Stimulated activated CD4-positive, alpha-beta T cell treated with anti-CD3 and anti-CD28 coated beads, Interleukin-4, amount 100 ng/mL, for 48 hours (primary cell): ENCODE measurements at regions not wholly inside any gene's neighbourhood (a gene's known extent, or its start where the extent isn't known, plus 50 kb on each side); places are given as distances from the start of the nearest gene placed in this dataset.

Source experiments
- DNase-seq, 2 donors: peaks; one replicate each; pipeline ENCODE4 v3.0.0-alpha.2; 2020; ENCODE audit warnings: low read depth in 2 of 2

DNA sequence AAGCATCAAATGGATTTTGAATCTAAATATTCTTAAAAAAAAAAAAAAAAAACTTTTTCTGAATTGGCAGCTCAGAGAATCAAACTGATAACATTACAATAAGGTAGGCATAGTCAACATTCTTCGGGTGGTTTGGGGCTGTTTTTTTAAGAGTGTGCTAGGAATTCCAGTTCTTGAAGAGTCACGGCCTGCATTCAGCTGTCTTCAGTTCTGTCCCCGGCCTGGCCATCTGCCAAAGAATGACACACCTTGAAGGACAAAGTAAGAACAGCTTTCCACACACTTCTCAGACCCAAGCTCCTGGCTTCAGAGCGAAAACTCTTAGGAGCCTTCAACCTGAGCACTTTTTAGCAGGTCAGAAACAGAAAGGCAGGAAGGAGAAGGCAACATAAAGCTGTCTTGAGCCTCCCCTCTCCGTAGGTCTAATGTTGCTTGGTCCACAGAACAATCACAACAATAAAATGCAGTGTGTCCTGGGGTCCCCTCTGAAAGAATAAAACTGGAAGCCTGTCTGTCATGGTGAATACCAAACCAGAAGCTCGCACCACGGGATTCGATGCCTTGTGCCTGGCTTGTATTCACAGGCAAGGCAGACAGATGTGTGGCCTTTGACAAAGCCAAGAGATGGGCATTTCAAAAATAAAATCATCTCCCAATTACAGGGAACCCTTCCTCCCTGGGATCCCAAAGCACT lies 524.4 kb upstream of the ZFHX3 start:
- DNase-seq, result no peak

DNA sequence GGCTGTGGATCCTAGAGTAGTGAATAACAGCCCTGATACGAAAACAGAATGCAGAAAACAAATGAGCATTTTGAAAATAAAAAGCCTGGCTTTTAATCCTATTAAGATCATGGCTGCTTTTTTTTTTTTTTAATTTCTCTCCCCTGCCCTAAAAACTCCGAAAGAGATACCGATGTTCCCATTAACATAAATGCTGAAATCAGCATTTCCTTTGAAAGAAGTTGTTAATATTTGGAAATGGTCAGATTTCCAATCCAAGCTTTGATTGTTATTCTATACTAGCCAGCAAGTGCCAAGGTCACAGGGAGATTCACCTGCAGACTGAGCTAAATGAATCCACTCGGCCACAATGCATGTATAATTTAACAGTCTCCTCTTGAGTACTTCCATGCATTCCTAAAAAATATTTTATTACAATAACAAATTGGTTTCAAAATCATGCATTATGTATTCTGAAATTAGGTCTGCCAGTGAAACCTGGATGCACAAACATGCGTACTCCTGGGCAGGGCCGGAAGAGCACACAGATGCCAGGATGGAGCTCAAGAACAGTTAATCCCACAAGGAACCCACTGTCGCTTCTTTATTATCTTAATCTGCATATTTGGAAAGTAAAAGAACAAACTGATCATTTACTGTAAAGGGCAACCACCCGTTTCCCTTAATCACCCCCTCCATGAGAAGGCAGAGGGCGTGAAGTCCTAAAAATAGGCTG lies 521.5 kb upstream of the ZFHX3 start:
- no peak for DNase-seq

DNA sequence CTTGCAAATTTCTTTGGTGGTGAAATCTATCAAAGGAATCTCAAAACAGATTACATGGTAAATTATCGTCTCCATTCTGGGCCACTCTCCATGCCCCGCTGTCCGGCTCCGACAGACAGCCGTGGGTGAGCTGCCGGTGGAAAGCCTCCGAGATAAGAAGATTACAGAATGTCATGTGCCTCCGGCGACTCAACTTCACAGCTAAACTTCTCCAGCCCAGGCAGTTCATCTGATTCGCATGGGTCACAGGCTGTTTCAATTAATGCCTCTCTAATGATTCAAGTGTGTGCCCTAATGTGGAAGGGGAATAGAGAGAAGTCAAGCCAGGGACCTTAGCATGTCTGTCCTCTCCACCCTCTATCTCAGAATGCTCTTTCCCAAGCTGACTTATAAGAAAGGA lies 520.8 kb upstream of the ZFHX3 start:
- DNase-seq, result no peak

DNA sequence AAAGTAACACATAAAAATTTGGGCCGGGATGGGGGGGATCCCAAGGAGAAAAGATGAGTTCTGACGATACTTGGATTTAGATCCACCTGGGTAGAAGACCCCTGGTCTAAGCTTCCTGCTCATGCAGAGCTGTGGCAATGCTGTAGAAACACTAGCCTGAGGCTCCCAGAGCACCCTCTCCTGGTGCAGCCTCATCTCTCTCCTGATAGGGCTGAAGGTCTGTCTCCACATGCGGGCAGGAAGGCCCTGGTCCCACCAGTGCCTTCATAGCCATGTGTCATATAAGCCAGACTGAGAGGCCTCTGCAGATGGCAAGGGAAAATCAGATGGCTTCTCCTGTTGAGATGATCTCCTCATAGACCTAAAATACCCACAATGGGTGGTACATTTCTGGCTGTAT lies 518.0 kb upstream of the ZFHX3 start:
- no peak for DNase-seq

DNA sequence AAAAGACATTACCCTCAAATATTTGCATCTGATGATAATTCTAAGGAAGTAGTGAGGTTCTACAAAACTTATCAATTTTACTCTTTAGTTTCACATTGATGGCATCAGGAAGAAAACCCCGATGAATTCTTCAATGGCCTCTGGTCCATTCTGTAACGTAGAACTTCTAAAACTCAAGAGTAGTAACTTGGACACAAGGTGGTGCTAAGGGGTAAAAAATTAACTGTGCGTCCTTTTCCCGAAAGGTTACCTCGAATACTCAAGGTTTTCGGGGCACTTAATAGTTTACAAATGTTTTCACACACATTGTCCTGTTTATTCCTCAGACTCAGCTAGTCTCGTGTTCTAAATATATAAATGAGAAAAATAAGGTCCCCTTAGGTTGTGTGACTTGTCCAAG lies 517.3 kb upstream of the ZFHX3 start:
- no peak for DNase-seq

DNA sequence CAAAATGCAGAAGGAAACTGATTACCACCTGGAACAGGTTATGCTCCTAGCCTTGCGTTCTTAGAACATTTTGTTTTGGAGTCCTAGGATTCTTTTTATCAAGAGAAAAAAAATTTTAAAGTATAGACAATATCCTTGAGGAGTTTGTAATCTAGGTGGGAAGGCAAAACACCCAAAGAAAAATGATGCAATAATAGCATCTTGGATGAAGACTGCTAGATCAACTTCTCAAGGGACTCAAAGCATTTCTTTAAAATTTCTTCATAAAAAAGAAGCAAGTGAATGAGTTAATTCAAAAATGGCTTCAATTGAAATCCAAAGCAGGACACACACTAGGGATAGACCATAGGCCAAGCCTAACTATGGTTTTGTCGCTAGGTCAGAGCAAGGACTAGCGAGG lies 515.8 kb upstream of the ZFHX3 start:
- no peak for DNase-seq

DNA sequence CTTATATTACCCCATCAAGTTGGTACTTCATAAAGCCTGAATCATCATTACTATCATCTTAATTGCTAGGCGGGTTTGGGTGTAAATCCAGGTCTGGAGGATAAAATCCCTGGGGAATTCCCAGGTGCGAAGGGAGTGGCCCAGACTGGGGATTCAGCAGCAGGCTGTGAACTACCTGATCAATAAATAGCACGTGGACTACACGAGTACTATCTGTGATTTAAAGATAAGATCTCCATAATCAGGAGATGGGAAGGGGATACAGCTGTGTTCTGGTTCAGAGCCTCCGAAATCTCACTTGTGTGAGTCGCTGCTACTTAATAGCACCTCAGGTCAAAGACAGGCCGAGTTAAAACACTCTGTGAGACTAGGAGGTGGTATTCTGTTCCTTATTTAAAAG lies 512.6 kb upstream of the ZFHX3 start:
- DNase-seq, result no peak

DNA sequence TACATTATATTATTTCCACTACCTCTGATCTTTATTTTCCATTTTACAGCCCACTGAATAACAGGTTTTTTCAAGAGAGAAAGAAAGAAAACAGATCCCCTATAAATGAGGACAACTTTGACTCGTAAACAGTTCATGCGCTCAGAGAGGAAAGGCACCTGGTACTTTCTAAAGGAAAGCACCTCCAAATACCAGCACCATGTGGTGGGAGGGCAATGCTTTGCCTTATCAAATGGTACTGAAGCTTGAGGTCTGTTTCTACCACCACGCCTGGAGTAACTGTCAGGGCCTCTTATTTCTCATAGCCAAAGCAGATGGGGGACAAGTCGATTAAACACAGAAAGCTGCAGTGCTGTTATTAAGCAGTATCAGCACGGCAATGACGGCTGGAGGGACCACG lies 510.3 kb upstream of the ZFHX3 start:
- no peak for DNase-seq

DNA sequence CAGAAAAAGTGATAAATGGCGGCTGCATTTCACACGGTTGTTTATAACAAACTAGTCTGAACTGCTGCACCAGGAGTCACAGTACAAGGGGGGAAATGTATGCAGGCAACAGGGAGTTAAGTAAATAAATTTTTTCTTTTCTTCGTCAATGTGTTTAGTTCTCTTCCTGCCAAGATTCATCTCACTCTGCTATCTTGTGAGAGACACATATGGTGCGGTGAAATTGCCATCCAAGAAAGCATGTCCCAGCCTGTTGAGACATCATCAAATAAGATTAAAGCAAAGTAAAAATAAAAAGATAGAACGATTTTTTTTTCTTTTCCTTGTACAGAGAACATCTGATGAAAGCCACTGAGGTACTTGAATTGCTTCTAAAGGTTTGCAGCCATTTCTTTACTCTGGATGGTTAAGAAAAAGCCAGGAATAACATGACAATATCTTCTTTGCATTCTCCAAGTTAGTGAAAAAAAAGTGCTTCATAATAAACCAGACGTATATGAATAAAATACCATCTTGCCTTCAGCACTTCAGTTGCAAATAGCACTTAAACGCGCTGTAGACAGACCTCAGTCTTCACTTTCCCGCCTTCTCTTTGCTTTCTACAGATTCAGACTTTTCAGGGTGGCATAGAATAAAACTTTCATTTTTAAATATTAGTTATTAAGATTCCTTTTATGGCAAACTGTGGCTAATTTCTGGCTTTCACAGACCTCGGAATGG lies 506.2 kb upstream of the ZFHX3 start:
- no peak for DNase-seq

DNA sequence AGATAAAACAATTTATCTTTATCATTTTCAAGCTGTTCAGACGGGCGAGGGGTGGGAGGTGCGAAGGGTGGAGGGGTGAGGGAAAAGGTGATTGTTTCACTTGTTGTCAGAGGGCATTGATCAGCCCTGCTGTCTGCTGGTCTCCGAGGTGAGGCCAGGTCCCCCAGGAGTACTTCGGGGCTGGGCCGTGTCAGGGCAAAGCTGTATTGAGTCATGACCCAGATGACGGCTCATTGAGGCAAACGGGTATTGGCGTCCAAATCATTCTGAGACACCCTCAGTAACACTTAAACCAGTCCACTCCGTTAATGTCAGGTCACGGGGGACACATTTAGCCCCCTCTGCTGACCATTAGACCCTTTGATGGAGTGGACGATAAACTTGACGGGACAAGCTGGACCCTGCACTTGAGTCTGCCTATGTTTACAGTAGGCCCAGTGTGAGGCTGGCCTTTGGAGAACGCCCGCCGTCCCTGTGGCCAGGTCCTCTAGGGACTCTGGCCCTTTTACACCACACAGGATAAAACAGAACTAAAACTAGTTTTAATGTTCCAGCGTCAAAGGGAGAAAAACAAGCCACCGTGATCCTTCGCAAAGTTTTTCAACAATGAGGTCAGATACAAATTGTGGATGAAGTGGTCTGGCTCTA lies 502.2 kb upstream of the ZFHX3 start:
- DNase-seq, result no peak

DNA sequence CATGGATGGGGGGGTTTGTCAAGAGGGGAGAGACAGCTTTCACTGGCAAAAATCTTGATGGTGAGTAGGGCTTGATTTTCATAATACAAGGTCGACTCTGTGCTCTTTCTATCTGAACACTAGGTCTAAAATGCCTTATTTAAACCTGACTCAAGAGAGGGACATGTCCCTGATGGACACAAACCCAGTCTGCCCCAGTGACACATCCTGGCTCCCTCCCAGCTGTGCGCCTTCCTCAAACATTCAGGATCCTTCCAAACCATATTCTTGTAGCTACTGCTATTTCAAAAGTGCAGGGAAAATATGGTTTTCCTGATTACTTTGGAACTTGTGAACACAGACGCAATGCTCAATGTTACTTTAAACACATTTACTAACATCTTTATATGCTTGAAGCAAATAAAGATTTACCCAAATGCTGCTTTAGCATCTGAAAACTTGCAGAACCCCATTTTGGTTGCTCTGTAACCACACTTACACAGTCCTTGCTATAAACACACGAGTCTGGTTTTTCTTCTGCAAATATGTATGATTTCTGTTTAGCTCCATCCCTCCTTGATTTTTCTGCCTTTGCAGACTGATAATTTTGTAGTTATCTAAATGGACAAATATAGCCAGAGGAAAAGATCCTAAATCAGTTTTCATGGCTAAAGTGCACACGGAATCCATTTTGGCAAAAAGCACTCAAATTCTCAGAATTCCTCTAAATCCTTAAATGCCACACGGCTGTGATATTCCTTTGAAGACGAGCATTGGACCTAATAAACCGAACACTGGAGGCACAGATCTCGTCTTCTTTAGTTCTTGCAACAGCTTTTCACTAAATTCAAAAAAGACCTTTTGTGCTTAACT lies 499.9 kb upstream of the ZFHX3 start:
- DNase-seq, result no peak

DNA sequence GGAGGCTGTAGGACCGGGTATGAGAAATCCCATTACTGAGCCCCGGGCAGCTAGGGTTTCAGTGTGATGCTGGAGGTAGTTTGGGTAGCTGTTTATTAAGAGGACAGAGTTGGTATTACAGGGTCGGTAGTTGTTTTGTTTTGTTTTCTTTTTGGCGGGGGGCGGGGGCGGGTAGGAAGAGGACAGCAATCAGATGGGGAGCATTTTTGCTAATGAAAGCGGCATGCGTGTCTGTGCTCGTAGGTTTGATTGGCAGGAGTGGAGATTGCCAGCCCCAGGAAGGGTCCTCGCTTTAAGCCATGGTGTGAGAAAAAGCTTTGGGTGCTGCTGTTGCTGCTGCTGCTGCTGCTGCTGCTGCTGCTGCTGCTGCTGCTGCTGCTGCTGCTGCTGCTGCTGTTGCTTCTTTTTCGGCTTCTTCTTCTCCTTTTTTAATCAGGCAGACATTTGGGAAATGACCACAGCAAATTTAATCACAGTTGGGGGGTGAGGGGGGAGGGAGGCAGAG lies 498.5 kb upstream of the ZFHX3 start:
- no peak for DNase-seq

DNA sequence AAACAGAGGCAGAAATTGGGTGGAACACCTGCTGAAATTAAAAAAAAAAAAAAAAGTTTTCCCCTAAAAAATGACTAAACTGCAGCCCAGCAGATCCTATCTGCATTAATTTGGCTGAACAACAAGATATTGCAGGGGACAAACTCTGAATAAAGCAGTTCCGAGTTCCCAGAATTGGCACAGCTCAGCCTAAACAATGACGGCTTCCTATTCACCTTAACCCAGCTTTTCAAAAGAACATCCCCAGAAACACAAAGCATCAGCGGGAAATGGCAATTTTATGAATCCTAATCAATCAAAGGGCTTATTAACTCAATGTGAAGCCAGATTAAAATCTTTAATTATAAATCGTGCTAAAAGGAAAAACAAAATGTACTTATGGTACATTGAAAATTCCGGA lies 497.8 kb upstream of the ZFHX3 start:
- no peak for DNase-seq

DNA sequence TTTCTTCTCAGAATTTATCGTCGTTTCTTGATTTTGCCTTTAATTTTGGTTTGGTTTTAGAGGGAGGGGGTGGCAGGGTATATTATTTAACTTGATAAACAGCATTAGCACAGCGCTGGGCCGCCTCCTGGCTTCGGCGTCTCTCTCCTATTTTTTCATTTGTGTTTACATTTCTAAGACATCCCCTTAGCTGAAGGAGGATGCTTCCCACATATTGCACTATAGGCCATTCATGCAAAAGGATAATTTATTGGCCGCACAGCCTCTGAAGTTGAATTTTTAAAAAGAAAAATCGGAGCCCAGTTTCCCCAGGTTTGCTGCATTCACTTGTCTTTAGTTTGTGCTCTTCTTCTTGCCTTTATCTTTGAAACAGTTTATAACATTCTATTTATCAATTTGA lies 497.4 kb upstream of the ZFHX3 start:
- no peak for DNase-seq

DNA sequence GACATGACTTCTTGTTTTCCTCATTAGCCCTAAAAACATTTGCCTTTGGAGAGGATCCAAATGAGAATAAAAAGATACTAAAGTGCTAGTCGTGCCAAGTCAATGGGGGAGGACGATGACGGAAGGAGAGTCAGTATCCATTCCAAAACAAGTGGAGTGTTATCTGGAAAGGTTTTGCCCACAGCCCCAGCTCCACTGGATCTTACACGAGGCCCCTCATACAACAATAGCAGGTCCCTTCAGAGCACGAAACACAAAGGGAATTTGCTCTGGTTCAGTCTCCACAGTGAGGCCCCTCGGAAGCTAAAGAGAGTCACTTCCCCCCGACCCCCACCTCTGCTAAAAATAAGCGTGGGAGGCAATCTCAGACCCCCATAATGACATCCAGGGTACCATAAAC lies 496.9 kb upstream of the ZFHX3 start:
- no peak for DNase-seq

DNA sequence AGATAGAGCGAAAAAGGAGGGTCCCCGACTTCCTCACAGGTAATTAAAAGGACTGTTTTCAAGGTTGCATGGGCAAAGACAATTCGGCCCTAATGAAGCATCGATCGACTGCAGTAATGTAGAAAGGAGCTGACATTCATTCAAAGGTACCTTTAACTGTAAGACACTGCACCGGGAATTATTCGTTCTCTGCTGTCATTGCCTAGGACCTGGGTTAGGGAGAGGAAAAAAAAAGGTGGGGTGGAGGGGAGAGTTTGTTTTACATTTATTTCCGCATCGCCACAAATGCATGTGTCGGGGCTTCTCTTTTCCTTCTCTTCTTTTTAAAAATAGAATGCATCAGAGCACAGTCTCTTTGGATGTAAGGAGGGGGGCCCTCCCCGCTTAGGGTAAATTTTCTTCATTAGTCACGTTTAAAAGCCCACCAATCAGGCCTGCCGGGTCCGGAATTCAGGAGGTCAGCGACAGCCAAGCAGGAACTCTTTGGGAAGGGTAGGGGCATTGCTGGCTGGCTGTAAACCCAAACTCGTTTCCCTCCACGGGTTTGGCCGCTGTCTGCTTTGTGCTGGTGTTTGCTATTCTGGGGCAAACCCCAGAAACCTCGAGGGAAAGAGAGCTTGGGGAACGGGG lies 496.2 kb upstream of the ZFHX3 start:
- no peak for DNase-seq

DNA sequence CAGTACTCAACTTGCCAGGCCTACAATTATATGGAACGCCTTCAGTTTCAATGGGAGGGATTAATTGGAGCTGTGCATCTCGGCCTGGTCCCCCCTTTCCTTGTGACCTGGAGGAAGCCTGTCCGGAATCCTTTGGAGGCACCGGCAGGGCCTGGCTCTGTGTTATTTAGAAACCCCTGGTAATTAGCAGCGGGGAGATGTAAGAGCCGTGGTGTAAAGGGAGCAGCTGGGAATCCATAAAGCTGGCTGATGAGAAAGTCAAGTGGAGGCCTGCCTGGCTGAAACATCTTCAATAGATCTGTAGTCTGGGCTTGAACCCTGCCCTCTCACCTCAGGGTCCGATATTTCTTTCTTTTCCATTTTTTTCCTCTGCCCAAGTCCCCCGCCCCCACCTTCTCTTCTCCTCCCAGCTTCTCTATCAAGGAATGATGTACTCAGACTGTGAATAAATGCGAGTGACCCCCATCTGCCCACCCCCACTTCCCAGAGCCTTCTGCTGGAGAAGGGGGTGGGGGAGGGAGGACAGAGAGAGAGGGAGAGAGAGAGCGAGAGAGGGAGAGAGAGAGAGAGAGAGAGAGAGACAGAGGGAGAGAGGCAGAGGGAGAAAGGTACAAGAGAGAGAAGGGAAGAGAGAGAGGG lies 495.5 kb upstream of the ZFHX3 start:
- DNase-seq, result no peak

DNA sequence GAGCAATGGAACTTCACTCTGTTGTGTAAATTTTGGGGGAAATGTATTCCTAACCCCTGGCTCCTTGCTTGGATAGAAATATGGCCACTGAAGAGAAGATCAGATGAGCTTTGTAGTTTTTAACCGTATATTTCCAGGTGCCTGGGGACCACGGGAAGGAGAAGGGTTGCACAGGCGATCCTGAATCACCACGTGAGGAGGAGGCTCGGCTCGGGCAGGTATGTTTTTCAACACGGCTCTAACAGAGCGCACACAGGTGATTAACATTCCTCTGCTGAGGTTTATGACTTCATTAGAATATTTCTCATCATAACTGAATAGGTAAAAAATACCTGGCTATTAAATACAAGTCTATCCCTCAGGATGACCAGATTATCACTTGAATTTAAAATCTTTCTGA lies 495.0 kb upstream of the ZFHX3 start:
- DNase-seq, result no peak

DNA sequence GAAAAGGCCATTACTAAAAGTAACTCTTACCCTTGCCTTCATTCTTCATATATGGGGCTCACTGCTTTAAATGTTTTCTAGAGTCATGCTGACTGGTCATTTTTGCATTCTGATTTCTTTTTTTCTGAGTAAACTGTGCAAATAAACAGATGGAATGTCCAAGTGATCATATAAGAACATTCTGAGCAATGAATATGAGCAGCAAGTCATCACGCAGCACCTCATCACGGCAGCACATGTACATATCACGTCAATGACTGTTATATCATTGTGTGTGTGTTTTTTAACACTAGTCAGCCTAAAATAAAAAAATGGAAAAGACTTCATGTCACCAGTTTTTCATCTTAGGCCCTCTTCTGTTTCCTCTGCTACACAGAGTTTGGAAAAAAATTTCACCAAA lies 490.0 kb upstream of the ZFHX3 start:
- no peak for DNase-seq

DNA sequence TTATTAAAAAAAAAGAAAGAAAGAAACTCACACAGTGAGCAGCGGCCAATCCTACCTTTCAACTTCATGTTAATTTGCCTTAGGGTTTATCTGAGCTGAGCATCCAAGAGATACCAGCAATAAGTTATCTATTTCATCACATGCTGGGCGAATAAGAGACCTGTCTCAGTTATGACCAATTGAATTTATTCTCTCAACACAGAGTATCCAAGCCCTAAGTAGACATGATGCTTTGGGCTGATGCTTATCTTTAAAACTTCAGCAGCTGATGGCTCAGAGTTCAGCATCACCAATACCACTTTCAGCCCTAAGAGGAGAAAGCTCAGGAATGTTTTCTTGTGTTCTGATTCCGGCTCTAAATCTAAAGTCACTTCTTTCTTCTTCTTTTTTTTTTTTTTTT lies 489.0 kb upstream of the ZFHX3 start:
- DNase-seq, result no peak

DNA sequence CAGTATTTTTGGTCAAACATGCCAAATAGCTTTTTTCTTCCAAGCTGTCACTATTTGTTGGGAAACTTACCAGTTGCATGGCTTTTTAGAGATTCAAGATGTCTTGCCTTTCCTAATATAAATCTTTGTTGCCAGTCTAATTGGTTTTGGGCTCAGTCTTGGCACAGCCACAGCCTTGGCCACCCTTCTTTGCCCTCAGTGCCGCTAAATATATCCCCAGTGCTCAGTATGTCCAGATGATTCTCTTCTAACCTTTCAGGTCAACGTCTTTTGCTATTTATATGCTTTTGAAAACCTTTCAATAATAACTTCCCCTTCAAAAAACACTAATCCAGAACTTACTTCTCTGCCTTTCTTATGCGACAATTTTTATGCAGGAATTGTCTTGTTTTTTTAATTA lies 483.1 kb upstream of the ZFHX3 start:
- DNase-seq, result no peak
